Loucy (cell line): ENCODE measurements at regions not wholly inside any gene's neighbourhood (a gene's known extent, or its start where the extent isn't known, plus 50 kb on each side); places are given as distances from the start of the nearest gene placed in this dataset.

Experiments
- CTCF ChIP-seq: fragments of 200-600 bp; sonication (generic); conservative IDR thresholded peaks from 2 replicates; pipeline ENCODE4 v1.5.1; 2014; ENCODE audit warnings: mild to moderate bottlenecking, antibody characterized with exemption, low read length
- EZH2phosphoT487 ChIP-seq: fragments of 200-600 bp; IDR thresholded peaks from 2 replicates; pipeline ENCODE4 v1.6.1; 2018; ENCODE audit warnings: antibody characterized with exemption, mild to moderate bottlenecking, moderate library complexity, borderline replicate concordance

DNA sequence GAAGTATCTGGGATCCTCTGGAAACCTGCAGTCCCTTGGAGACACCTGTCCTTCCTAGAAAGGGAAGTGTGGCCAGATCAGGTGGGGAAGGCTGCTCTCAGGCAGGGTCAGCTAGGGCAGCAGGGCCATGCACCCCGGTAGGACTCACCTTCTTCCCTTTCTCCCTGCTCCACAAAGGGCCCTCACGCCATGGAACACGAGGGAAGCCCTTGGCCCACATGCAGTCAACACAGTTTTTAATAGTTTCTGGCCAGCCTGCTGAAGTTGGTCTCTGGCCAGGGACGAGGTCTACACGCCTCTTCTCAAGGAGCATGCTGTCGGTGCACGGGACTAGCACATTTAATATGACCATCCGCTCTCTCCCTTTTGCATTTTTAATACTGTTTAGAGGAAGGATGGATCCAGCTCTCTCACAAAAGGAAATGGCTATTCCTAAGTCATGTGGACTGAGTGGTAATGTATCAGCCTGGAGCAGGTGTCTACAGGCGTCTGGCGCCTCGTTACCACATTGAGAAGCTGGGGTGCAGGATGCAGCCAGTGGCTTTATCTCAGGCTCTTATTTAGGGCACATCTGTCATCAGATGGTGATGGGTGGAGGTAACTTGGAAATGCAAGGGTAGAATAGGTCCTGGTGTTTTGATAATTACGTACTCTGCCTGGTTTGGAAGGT is 153.9 kb downstream of the KLF13 start:
- TF ChIP-seq CTCF (no peak), EZH2phosphoT487 (no peak)
